ENCODE measurements at regions not wholly inside any gene's neighbourhood (a gene's known extent, or its start where the extent isn't known, plus 50 kb on each side); places are given as distances from the start of the nearest gene placed in this dataset.

GRCh38 chr6:139965393-139965792 is 590.9 kb upstream of the CITED2 start:
- H3K4me1 ChIP-seq (ENCODE audit: insufficient read depth): peaks cover 25% of the 10 kb centered on the region
- no peak overlapping the region for H3K27ac ChIP-seq
- H3K4me3 ChIP-seq: no peak overlapping the region
- peak; percentile 15 for DNase-seq
- H2AFZ ChIP-seq: peak overlapping the region; percentile 42
- in situ Hi-C loops (cut with MboI): no loop called here
- H3K9ac ChIP-seq: no peak overlapping the region
- H3K36me3 ChIP-seq (ENCODE audit: low read depth): no peaks in the 10 kb centered on the region; the same call in 1 of the 2 replicates
- H3K9me3 ChIP-seq (ENCODE audit: low read depth): no peaks in the 10 kb centered on the region
- H4K20me1 ChIP-seq (ENCODE audit: insufficient read depth): no peaks in the 10 kb centered on the region
- H3K79me2 ChIP-seq (ENCODE audit: insufficient read depth): no peaks in the 10 kb centered on the region
- peaks cover 7% of the 10 kb centered on the region; the same call in 1 of the 2 replicates for H3F3A ChIP-seq (ENCODE audit: insufficient read depth)
- TF ChIP-seq EZH2 (IDR thresholded peaks at IDR 0.05; ENCODE audit: insufficient read depth, poor library complexity, severe bottlenecking): no peak
- TF ChIP-seq EZH2phosphoT487 (IDR thresholded peaks at IDR 0.05; ENCODE audit: insufficient read depth, low read depth): no peak
- no peak overlapping the region for H3K4me2 ChIP-seq (ENCODE audit: unreplicated experiment)
- no peaks in the 10 kb centered on the region for H3K9me2 ChIP-seq (ENCODE audit: insufficient read depth)
- H3K27me3 ChIP-seq (replicated peaks; ENCODE audit: insufficient read depth): no peaks in the 10 kb centered on the region

- Histone ChIP-seq H3K4me3 (no peak overlapping the region), H2AFZ (peak overlapping the region; percentile 42), H3K36me3 (ENCODE audit: low read depth) (no peaks in the 10 kb centered on the region; the same call in 1 of the 2 replicates), H3F3A (ENCODE audit: insufficient read depth) (peaks cover 5% of the 10 kb centered on the region; the same call in 1 of the 2 replicates), H3K9me3 (ENCODE audit: low read depth) (no peaks in the 10 kb centered on the region), H3K4me1 (ENCODE audit: insufficient read depth) (peaks cover 19% of the 10 kb centered on the region), H3K27ac (no peak overlapping the region), H3K9me2 (ENCODE audit: insufficient read depth) (no peaks in the 10 kb centered on the region), H3K4me2 (ENCODE audit: unreplicated experiment) (no peak overlapping the region), H3K79me2 (ENCODE audit: insufficient read depth) (no peaks in the 10 kb centered on the region), H3K27me3 (replicated peaks; ENCODE audit: insufficient read depth) (no peaks in the 10 kb centered on the region), H3K9ac (no peak overlapping the region), H4K20me1 (ENCODE audit: insufficient read depth) (no peaks in the 10 kb centered on the region)
- in situ Hi-C loops (cut with MboI): no loop called here
- 73 to 75% methylated on average over 6 of the region's 6 CpGs for WGBS, 2 experiments (ENCODE audit: low coverage in 1 of 2, low lambda C conversion rate in 2 of 2, missing lambda C conversion rate in 2 of 2)
- DNase-seq: no peak
- no peak for TF ChIP-seq EZH2 (IDR thresholded peaks at IDR 0.05; ENCODE audit: insufficient read depth, poor library complexity, severe bottlenecking)
- TF ChIP-seq EZH2phosphoT487 (IDR thresholded peaks at IDR 0.05; ENCODE audit: insufficient read depth, low read depth): no peak
These were observed 590.3 kb upstream of the CITED2 start for GRCh38 chr6:139964737-139965136.

- Histone ChIP-seq H3K27ac (no peak overlapping the region), H3K4me3 (no peak overlapping the region), H4K20me1 (ENCODE audit: insufficient read depth) (no peaks in the 10 kb centered on the region), H3K4me2 (ENCODE audit: unreplicated experiment) (no peak overlapping the region), H3K9me2 (ENCODE audit: insufficient read depth) (no peaks in the 10 kb centered on the region), H3K79me2 (ENCODE audit: insufficient read depth) (no peaks in the 10 kb centered on the region), H2AFZ (no peak overlapping the region), H3K27me3 (replicated peaks; ENCODE audit: insufficient read depth) (no peaks in the 10 kb centered on the region), H3K4me1 (ENCODE audit: insufficient read depth) (peaks cover 19% of the 10 kb centered on the region), H3K36me3 (ENCODE audit: low read depth) (no peaks in the 10 kb centered on the region; the same call in 1 of the 2 replicates), H3F3A (ENCODE audit: insufficient read depth) (peaks cover 5% of the 10 kb centered on the region; the same call in 1 of the 2 replicates), H3K9ac (no peak overlapping the region), H3K9me3 (ENCODE audit: low read depth) (no peaks in the 10 kb centered on the region)
- no peak for DNase-seq
- no peak for TF ChIP-seq EZH2phosphoT487 (IDR thresholded peaks at IDR 0.05; ENCODE audit: insufficient read depth, low read depth)
- 97 to 98% methylated on average over 6 of the region's 6 CpGs for WGBS, 2 experiments (ENCODE audit: low coverage in 1 of 2, low lambda C conversion rate in 2 of 2, missing lambda C conversion rate in 2 of 2)
- in situ Hi-C loops (cut with MboI): no loop called here
These were observed 588.4 kb upstream of the CITED2 start for GRCh38 chr6:139962654-139963347.

- no peak overlapping the region for H3K4me3 ChIP-seq
- WGBS, 2 experiments (ENCODE audit: low coverage in 1 of 2, low lambda C conversion rate in 2 of 2, missing lambda C conversion rate in 2 of 2): 77 to 78% methylated on average over 2 of the region's 2 CpGs
- no peaks in the 10 kb centered on the region for H3K9me2 ChIP-seq (ENCODE audit: insufficient read depth)
- H4K20me1 ChIP-seq (ENCODE audit: insufficient read depth): no peaks in the 10 kb centered on the region
- H3K27me3 ChIP-seq (replicated peaks; ENCODE audit: insufficient read depth): no peaks in the 10 kb centered on the region
- H3K4me2 ChIP-seq (ENCODE audit: unreplicated experiment): no peak overlapping the region
- H3K9me3 ChIP-seq (ENCODE audit: low read depth): no peaks in the 10 kb centered on the region
- no peak for DNase-seq
- in situ Hi-C loops (cut with MboI): no loop called here
- no peak overlapping the region for H3K27ac ChIP-seq
- TF ChIP-seq EZH2 (IDR thresholded peaks at IDR 0.05; ENCODE audit: insufficient read depth, poor library complexity, severe bottlenecking): no peak
- TF ChIP-seq EZH2phosphoT487 (IDR thresholded peaks at IDR 0.05; ENCODE audit: insufficient read depth, low read depth): no peak
- no peaks in the 10 kb centered on the region; the same call in 1 of the 2 replicates for H3K36me3 ChIP-seq (ENCODE audit: low read depth)
- 0 out of 2 replicates have a peak, but pooled peaks cover 5% of the 10 kb centered on the region for H3F3A ChIP-seq (ENCODE audit: insufficient read depth)
- H3K4me1 ChIP-seq (ENCODE audit: insufficient read depth): 0 out of 2 replicates have a peak, but pooled peaks cover 7% of the 10 kb centered on the region
- no peaks in the 10 kb centered on the region for H3K79me2 ChIP-seq (ENCODE audit: insufficient read depth)
- peak overlapping the region; percentile 33; the same call in 1 of the 2 replicates for H2AFZ ChIP-seq
- H3K9ac ChIP-seq: no peak overlapping the region
These were observed 586.7 kb upstream of the CITED2 start for GRCh38 chr6:139961190-139961589.

Measured in GM23248 (cell line).